Anterior cingulate cortex (tissue), 58 donors: ENCODE measurements at regions not wholly inside any gene's neighbourhood (a gene's known extent, or its start where the extent isn't known, plus 50 kb on each side); places are given as distances from the start of the nearest gene placed in this dataset.
A peak's percentile ranks its signal among the peaks of the same experiment; 100 is the strongest.

Experiments used
- DNase-seq, 58 donors: peaks; one replicate each; lab custom pipeline; 2025; lab: John Stamatoyannopoulos, UW

GRCh38 chr11:80846442-80846841, 1405.6 kb upstream of the TENM4 start:
- DNase-seq = peak in 17 of 58 donors; percentile 1 to 79 (median 20)

- no peak for DNase-seq
Observed at GRCh38 chr11:80844110-80844819, 1403.4 kb upstream of the TENM4 start.

- no peak for DNase-seq
Observed at GRCh38 chr11:80843266-80843974, 1402.6 kb upstream of the TENM4 start.

GRCh38 chr11:80842246-80842645, 1401.4 kb upstream of the TENM4 start:
- no peak for DNase-seq

GRCh38 chr11:80841675-80842074, 1400.8 kb upstream of the TENM4 start:
- no peak for DNase-seq

GRCh38 chr11:80838153-80838552, 1397.3 kb upstream of the TENM4 start:
- no peak for DNase-seq

- no peak for DNase-seq
Observed at GRCh38 chr11:80837051-80837450, 1396.2 kb upstream of the TENM4 start.

- no peak for DNase-seq
Observed at GRCh38 chr11:80831374-80831773, 1390.5 kb upstream of the TENM4 start.

GRCh38 chr11:80827781-80828180, 1387.0 kb upstream of the TENM4 start:
- DNase-seq = no peak

GRCh38 chr11:80826808-80827207, 1386.0 kb upstream of the TENM4 start:
- DNase-seq = no peak

GRCh38 chr11:80822308-80822707, 1381.5 kb upstream of the TENM4 start:
- DNase-seq = peak in 10 of 58 donors; percentile 2 to 27 (median 4)

GRCh38 chr11:80819271-80819670, 1378.4 kb upstream of the TENM4 start:
- DNase-seq = no peak

- no peak for DNase-seq
Observed at GRCh38 chr11:80816966-80817365, 1376.1 kb upstream of the TENM4 start.

- no peak for DNase-seq
Observed at GRCh38 chr11:80816454-80816847, 1375.6 kb upstream of the TENM4 start.

GRCh38 chr11:80815752-80816453, 1375.1 kb upstream of the TENM4 start:
- DNase-seq = no peak

- DNase-seq = no peak
Observed at GRCh38 chr11:80814813-80815212, 1374.0 kb upstream of the TENM4 start.

- DNase-seq = no peak
Observed at GRCh38 chr11:80810695-80811094, 1369.9 kb upstream of the TENM4 start.

- no peak for DNase-seq
Observed at GRCh38 chr11:80798174-80798573, 1357.3 kb upstream of the TENM4 start.

- no peak for DNase-seq
Observed at GRCh38 chr11:80783561-80783960, 1342.7 kb upstream of the TENM4 start.

- DNase-seq = no peak
Observed at GRCh38 chr11:80782135-80782885, 1341.5 kb upstream of the TENM4 start.
